Thoracic aorta (tissue), 2 donors: ENCODE measurements at regions not wholly inside any gene's neighbourhood (a gene's known extent, or its start where the extent isn't known, plus 50 kb on each side); places are given as distances from the start of the nearest gene placed in this dataset.

ENCODE experiments used
- ATAC-seq: fragments of 150-250 bp; one replicate; pipeline ENCODE4 v1.8.0; 2017; ENCODE audit warnings: low read depth; ENCODE audit not compliant: insufficient number of reproducible peaks, low FRiP score
- DNase-seq: peaks from one replicate; pipeline ENCODE4 v3.0.0-alpha.2; 2020; ENCODE audit warnings: low spot score
- H3K27ac ChIP-seq, 2 donors: fragments of 200-600 bp; sonication (generic); 1 replicate in 1 of 2; 2 replicates in 1 of 2; pipeline ENCODE4 v1.5.1; 2016; ENCODE audit warnings: mild to moderate bottlenecking in 2 of 2, moderate library complexity in 2 of 2
- H3K27me3 ChIP-seq: fragments of 200-600 bp; sonication (generic); replicated peaks from 2 replicates; pipeline ENCODE4 v1.6.0; 2016; ENCODE audit warnings: mild to moderate bottlenecking; ENCODE audit not compliant: insufficient read depth
- H3K36me3 ChIP-seq: fragments of 200-600 bp; sonication (generic); one replicate; pipeline ENCODE4 v1.5.1; 2016
- H3K4me1 ChIP-seq, 2 donors: fragments of 200-600 bp; sonication (generic); 1 replicate in 1 of 2; 2 replicates in 1 of 2; pipeline versions ENCODE4 v1.5.1 to v1.6.0; 2016; ENCODE audit warnings: low read depth in 2 of 2, mild to moderate bottlenecking in 1 of 2; ENCODE audit not compliant: control insufficient read depth in 1 of 2
- H3K4me3 ChIP-seq: fragments of 200-600 bp; sonication (generic); 2 replicates; pipeline ENCODE4 v1.5.1; 2016; ENCODE audit warnings: mild to moderate bottlenecking
- H3K9me3 ChIP-seq: fragments of 200-600 bp; sonication (generic); 2 replicates; pipeline ENCODE4 v1.5.1; 2016
- CTCF ChIP-seq: fragments of 200-600 bp; sonication (generic); IDR thresholded peaks from one replicate; pipeline ENCODE4 v1.5.1; 2019; ENCODE audit warnings: antibody characterized with exemption

- no peaks in the 10 kb centered on the region for H3K27me3 ChIP-seq
- no peaks in the 10 kb centered on the region for H3K9me3 ChIP-seq
- ATAC-seq (no peak), DNase-seq (no peak)
- peaks cover 0 to 4% of the 10 kb centered on the region in 2 donors for H3K4me1 ChIP-seq
- no peak overlapping the region for H3K4me3 ChIP-seq
- no peak overlapping the region for H3K27ac ChIP-seq
- H3K36me3 ChIP-seq: no peaks in the 10 kb centered on the region
- no peak for TF ChIP-seq CTCF
Observed at GRCh38 chr12:43147878-43148277, 404.1 kb downstream of the ADAMTS20 start.

GRCh38 chr12:43145481-43145880, 406.5 kb downstream of the ADAMTS20 start:
- no peak for TF ChIP-seq CTCF
- no peaks in the 10 kb centered on the region for H3K27me3 ChIP-seq
- peaks cover 0 to 4% of the 10 kb centered on the region in 2 donors for H3K4me1 ChIP-seq
- ATAC-seq (no peak), DNase-seq (no peak)
- H3K4me3 ChIP-seq: no peak overlapping the region
- no peak overlapping the region for H3K27ac ChIP-seq
- no peaks in the 10 kb centered on the region for H3K36me3 ChIP-seq
- no peaks in the 10 kb centered on the region for H3K9me3 ChIP-seq

- DNase-seq: no peak
- H3K4me1 ChIP-seq: peaks cover 0 to 4% of the 10 kb centered on the region in 2 donors
- no peaks in the 10 kb centered on the region for H3K36me3 ChIP-seq
- no peak overlapping the region for H3K4me3 ChIP-seq
- TF ChIP-seq CTCF: no peak
- no peaks in the 10 kb centered on the region for H3K27me3 ChIP-seq
- no peaks in the 10 kb centered on the region for H3K9me3 ChIP-seq
- ATAC-seq: no peak
- no peak overlapping the region for H3K27ac ChIP-seq
Observed at GRCh38 chr12:43143278-43143677, 408.7 kb downstream of the ADAMTS20 start.

GRCh38 chr12:43132291-43132690, 419.7 kb downstream of the ADAMTS20 start:
- DNase-seq (no peak), ATAC-seq (no peak)
- Histone ChIP-seq H3K9me3 (no peaks in the 10 kb centered on the region), H3K4me1 (no peaks in the 10 kb centered on the region), H3K27ac (no peak overlapping the region), H3K27me3 (no peaks in the 10 kb centered on the region), H3K36me3 (no peaks in the 10 kb centered on the region), H3K4me3 (no peak overlapping the region)
- TF ChIP-seq CTCF: no peak

DNA sequence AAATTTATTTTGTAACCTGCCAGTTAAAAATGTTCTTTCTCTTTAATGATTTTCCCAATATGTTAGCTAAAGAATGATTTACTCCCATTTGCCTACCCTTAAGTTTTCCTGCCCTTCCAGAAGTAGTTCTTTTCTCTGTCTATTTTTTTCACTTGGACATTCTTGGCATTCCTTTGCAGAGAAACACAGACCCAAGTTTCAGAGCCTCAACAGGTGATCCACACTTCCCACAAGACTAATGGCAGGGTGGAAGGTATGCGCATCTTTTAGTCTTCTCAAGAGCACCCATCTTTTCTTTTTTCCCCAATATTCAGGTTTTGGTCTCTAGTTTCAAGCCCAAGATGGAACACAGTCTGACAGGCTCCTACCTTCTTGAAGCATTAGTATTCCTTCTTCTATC, 420.7 kb downstream of the ADAMTS20 start:
- Histone ChIP-seq H3K4me3 (no peak overlapping the region), H3K36me3 (no peaks in the 10 kb centered on the region), H3K9me3 (no peaks in the 10 kb centered on the region), H3K4me1 (no peaks in the 10 kb centered on the region), H3K27ac (no peak overlapping the region), H3K27me3 (no peaks in the 10 kb centered on the region)
- DNase-seq (no peak), ATAC-seq (no peak)
- TF ChIP-seq CTCF: no peak
